Right lobe of liver (tissue), 4 donors: ENCODE measurements at regions not wholly inside any gene's neighbourhood (a gene's known extent, or its start where the extent isn't known, plus 50 kb on each side); places are given as distances from the start of the nearest gene placed in this dataset.

Experiments
- POLR2A ChIP-seq: fragments of 450-650 bp; IDR thresholded peaks from one replicate; pipeline ENCODE4 v1.6.1; 2017; ENCODE audit warnings: antibody characterized with exemption, mild to moderate bottlenecking
- TF ChIP-seq, protein P1 (sequence below), 4 donors: fragments of 200-600 bp in 3 of 4; fragments of 450-650 bp in 1 of 4; IDR thresholded peaks; one replicate each; pipeline versions ENCODE4 v1.5.1 to v1.8.0; 2016 to 2022; ENCODE audit warnings: antibody characterized with exemption in 4 of 4, mild to moderate bottlenecking in 2 of 4
- donor health status: DM: no; HTN: no; CAD: no.
- donor health status: DM: no; HTN: no; CAD: no.
- donor health status: DM: no; HTN: yes; CAD: no.

DNA sequence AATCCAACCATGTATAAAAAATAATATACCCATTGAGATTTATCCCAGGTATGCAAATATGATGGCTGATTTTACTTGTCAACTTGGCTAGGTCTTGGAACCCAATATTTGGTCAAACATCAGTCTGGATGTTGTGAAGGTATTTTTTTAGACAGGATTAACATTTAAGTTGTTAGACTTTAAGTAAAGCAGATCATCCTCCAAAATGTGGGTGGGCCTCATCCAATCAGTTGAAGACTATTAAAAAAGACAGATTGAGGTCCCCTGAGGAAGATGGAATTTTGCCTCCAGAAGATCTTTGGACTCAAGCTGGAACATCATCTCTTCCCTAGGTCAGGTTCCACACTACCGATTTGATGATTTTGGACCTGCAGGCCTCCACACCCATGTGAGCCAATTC is 271.2 kb downstream of the TMEM121 start:
- TF ChIP-seq, protein P1, sequence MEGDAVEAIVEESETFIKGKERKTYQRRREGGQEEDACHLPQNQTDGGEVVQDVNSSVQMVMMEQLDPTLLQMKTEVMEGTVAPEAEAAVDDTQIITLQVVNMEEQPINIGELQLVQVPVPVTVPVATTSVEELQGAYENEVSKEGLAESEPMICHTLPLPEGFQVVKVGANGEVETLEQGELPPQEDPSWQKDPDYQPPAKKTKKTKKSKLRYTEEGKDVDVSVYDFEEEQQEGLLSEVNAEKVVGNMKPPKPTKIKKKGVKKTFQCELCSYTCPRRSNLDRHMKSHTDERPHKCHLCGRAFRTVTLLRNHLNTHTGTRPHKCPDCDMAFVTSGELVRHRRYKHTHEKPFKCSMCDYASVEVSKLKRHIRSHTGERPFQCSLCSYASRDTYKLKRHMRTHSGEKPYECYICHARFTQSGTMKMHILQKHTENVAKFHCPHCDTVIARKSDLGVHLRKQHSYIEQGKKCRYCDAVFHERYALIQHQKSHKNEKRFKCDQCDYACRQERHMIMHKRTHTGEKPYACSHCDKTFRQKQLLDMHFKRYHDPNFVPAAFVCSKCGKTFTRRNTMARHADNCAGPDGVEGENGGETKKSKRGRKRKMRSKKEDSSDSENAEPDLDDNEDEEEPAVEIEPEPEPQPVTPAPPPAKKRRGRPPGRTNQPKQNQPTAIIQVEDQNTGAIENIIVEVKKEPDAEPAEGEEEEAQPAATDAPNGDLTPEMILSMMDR (IDR thresholded peaks at IDR 0.05): no peak
- TF ChIP-seq POLR2A: no peak
